NOMO-1 treated with DMSO at 0.1 percent for 48 hours (cell line): ENCODE measurements at regions not wholly inside any gene's neighbourhood (a gene's known extent, or its start where the extent isn't known, plus 50 kb on each side); places are given as distances from the start of the nearest gene placed in this dataset.
"Not testable (repeated sequence)": the region's sequence is repeated elsewhere in the genome, so short reads cannot be mapped to it uniquely, and the experiment has no call there.

Experiments used
- DNase-seq: peaks from one replicate; lab custom pipeline; 2025; ENCODE audit not compliant: unreplicated experiment; lab: John Stamatoyannopoulos, UW

DNA sequence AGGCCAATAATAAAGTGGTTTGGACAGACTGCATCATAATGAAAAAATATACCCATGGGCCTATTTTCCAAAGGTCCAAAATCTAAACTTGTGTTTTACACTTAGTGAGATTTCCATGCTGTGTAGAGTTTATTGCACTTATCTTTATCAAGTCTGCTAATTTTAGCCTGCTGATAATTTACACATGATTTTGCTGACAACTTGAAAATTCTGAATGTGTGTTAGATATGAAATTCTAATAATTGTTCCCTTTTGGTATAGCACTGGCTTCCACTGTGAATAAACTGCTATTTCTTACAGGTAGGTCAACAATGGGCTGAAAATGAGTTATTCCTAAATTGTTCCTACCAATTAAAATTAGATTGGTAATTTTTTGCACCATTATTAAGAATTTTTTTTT is 589.1 kb upstream of the ANO3 start:
- no peak for DNase-seq

DNA sequence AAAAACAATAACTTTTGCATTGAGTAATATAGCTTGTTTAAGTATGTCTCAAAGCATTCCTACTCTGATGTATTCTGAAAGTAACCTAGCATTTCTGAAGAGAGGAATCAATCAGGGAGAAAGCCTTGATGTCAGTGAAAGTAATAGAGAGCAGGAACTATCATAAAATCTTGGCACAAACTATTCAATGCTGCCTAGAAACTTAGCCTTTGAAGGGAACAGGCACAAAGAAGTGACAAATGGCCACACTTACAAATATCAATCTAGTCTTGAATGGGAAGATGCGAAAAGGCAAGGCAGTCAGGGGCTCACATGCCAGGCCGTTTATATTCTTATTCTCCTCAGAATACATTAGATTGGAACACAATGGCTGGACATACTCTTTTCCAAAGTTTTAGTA is 576.5 kb upstream of the ANO3 start:
- DNase-seq: no peak

DNA sequence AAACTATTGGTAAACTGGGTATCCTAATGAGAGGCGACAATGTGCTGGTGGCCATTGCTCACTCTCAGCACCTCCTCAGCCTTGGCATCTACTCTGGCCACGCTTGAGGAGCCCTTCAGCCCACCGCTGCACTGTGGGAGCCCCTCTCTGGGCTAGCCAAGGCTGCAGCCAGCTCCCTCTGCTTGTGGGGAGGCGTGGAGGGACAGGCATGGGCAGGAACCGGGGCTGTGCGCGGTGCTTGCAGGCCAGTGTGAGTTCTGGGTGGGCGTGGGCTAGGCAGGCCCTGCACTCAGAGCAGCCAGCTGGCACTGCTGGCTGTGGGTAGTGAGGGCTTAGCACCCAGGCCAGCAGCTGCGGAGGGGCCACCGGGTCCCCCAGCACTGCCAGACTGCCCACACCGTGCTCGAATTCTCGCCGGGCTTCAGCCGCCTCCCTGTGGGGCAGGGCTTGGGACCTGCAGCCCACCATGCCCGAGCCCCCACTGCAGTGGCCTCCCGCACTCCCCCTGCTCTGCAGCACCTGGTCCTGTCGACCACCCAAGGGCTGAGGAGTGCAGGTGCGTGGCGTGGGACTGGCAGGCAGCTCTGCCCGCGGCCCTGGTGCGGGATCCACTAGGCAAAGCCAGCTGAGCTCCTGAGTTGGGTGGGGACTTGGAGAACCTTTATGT is 575.9 kb upstream of the ANO3 start:
- no peak for DNase-seq

DNA sequence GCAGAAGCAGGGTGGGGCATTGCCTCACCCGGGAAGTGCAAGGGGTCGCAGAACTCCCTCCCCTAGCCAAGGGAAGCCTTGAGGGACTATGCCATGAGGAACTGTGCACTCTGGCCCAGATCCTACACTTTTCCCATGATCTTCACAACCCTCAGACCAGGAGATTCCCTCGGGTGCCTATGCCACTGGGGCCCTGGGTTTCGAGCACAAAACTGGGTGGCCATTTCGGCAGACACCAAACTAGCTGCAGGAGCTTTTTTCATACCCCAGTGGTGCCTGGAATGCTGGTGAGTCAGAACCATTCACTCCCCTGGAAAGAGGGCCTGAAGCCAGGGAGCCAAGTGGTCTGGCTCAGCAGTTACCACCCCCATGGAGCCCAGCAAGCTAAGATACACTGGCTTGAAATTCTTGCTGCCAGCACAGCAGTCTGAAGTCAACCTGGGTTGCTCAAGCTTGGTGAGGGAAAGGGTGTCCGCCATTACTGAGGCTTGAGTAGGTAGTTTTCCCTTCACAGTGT is 573.7 kb upstream of the ANO3 start:
- no peak for DNase-seq

DNA sequence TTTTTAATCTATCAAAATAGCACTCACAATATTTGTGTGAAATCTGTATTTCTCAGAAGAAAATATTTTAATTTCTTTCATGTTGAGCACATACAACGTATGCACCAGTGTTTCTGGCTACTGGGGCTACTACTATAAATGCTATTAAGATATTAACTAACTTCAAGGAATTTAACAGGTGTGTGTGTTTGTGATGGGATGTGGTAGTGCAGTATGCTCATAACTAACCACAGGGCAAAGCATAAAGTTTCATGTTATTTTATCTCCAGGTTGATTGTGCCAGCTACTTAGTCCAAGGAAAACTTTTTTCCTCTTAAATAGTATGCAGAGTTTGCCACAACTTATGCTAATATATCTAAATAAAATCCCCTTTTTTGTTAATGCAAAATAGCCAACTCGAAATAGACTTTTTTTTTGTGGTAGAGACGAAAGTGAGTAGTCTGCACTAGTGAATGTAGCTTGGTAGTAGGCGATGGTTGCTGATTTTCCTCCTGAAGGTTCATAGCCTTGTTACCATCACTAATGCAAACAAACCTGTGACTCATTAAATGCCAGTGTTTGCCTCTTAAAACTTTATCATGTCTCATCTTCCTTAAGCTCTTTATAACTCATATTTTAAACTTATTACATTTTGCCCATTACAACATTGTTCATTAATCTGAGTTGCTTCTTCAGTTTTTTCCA is 565.5 kb upstream of the ANO3 start:
- no peak for DNase-seq

DNA sequence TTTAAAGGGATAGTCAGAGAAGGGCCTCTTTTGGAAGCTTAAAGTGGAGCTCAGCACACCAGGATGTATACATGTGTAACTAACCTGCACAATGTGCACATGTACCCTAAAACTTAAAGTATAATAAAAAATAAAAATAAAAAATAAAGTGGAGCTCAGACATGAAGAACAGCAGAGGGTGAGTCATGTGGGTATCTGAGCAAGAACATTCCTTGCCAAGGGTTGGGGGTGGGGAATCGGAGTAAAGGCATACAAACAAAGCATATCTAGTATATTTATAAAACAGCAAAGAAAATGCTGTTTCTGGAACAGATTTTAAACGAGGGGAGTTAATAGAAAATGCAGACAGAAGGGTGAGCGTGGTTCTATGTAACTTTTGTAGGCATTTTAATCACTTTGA is 562.6 kb upstream of the ANO3 start:
- no peak for DNase-seq

DNA sequence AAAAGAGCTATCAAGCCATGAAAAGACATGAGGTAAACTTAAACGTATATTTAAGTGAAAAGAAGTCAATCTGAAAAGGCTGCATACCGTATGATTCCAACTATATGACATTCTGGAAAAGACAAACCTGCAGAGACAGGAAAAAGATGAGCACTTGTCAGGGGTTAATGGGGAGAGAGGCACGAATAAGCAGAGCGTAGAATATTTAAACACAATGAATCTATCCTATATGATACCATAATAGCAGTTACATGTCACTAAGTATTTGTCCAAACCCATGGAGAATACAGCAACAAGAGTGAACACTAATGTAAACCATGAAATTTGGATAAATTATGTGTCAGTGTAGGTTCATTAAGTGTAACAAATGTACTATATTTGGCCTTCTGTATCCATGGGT is 560.3 kb upstream of the ANO3 start:
- no peak for DNase-seq

DNA sequence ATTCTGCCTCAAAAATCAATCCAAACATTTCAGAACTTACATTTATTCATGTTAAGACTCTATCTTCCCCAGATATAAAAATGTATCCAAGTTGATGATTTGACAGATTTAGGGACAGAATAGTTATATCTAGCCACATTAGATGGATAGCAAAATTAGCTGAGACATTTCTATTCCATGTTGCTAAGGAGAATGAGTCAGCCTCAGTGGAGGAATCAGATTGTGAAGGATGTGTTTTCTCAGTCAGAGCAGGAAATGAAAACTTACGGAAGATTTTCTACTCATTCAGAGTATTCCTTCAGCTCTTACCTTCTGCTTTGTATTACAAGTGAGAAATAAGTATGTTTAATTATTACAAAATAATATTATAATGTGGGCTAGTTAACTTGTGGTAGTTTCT is 556.3 kb upstream of the ANO3 start:
- DNase-seq: no peak

DNA sequence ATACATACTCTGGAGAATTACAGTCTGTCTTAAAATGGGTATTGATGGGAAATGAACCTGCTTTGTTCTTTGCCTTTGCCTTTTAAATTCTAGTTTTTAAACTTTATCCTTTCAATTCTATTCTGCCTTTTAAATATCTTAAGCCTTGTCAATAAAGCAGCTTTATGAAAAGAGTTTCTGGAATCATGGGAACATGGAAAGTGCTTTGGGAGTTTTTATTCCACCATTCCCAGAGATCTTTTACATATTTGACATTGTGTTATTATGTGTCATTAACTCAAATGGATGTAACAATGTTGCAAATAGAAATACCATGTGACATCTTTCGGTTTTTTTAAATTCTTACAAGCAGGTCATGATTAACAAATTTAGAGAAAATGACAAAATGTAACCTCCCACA is 555.7 kb upstream of the ANO3 start:
- no peak for DNase-seq

DNA sequence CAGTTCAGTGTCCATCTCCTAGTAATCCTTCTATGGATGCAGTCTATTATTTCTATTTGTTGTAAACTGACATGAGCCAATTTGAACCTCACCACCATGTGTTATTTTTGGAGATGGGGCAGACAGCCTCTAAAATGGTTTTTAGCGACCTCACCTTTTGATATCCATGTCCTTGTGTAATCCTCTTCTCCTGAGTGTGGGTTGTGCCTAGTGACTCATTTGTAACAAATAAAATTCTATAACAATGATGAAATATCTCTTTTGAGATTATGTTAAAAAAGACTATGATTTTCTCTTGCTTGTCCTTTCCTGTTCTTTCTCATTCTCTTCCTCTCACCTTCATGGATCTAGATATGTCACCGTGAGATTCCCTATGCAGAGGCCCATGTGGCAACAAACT is 554.6 kb upstream of the ANO3 start:
- no peak for DNase-seq

DNA sequence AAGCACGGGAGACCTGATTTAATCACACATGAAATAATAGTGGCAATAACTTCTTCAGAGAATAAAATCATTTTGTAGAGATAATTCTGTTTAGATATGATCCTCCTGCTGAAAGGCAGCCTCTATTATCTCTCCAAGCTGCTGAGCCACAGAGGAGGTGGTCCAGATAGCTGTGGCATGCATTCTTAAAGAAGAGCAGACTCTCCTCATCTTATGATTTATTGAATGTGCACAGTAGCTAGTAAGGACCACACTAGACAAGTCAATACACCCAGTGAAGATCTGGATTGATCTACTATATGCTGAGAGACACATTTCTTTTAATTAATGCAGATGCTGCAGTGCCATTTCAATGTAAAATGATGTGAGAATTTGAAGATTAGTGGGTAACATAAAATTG is 552.9 kb upstream of the ANO3 start:
- DNase-seq: no peak

DNA sequence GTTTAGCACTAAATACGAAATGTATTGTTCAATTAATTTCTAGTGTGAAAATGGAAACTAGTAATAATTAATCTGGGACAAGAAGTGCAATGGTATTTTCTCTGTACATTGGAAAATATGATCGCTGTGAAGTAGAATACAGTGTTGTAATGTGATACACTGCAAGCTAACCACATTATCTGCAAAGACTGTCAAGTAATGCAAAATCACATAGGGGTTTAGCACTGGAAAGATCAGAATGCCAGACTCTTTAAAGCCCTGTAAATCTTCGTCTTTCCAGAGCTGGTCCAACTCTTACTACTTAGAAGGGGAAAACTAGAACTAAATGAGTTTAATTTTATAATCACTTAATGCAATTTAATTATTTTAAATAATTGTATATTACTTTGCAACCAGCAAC is 544.5 kb upstream of the ANO3 start:
- no peak for DNase-seq

DNA sequence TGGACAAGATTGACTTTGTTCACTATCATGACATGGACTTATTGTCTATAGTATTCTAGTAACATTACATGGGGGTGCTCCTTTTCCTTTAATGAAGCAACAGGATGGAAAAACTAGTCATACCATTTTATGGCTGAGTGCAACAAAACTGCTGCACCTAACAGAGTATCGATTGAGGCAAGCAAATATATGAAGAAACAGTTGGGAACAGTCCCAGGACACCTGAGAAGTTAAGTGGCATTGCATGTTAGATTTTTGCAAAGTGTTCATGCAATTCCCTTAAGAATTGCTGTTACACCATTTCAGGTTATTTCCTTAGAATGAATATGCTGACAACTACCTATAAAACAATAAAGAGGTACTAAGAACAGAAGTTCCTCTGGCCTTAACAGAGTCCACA is 541.5 kb upstream of the ANO3 start:
- DNase-seq: no peak

DNA sequence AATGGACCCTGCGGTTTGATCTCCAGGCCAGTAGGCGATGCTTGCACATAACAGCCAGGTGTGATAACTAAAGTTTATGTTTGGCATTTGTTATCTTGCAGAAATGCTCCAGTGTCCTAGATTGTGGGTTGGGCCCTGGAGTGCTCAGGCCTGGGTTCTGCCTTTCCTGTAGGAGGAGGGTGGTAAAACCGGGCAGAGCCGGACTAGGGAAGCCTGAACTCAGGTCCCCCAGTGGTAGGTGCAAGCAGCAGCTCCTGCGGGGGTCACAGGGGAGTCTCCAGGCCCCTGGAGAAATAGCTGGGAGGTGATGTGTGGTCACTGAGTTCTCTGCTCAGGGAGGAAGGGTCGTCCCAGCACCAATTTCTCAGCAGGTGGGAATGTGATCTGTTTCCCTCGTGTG is 538.3 kb upstream of the ANO3 start:
- no peak for DNase-seq

DNA sequence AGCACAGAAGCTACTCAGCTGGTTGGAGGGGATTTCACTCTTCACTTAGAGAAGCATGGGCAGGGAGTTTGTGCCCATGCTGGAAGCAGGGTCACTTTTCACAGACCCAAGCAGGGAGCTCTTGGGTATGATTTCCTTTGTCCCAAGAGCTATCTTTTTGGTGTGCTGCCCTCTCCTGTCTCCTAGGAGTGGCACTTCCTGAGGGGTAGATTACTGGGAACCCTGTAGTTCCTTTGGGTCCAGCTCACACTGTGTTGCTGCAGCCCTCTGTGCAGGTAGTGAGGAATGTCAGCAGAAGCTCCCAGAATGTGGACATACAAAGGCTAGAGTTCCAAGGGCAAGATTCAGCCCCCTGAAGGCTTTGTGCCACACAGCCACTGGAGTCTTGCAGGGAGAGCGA is 537.1 kb upstream of the ANO3 start:
- DNase-seq: no peak

DNA sequence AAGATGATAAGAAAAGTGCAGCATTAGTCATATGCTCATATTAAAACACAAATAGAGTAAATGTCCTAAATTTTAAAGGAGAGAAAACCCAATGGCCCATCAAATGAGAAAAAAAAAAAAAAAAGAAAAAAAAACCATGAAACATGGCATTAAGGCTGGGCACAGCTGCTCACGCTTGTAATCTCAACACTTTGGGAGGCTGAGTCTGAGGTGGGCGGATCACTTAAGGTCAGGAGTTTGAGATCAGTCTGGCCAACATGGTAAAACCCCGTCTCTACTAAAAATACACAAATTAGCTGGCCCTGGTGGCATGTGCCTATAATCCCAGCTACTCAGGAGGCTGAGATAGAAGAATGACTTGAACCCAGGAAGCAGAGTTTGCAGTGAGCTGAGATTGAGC is 515.5 kb upstream of the ANO3 start:
- DNase-seq: no peak

DNA sequence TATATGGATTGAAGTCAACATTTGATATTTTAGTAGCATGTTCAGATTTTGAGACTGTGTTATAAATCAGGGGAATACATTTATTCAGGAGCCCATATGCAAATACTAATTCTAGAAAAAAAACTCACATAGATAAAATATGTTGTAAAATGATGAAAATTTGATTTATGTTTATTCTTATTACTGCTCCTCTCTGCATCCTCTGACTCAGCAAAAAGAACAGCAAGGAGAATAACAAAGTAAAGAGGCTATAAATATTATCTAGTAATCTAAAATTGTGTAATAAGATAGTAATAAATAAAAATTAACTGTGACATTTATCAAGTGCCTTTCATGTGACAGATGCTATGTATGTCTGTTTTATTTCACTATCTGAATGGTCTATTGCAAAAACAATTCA is 507.2 kb upstream of the ANO3 start:
- DNase-seq: no peak

DNA sequence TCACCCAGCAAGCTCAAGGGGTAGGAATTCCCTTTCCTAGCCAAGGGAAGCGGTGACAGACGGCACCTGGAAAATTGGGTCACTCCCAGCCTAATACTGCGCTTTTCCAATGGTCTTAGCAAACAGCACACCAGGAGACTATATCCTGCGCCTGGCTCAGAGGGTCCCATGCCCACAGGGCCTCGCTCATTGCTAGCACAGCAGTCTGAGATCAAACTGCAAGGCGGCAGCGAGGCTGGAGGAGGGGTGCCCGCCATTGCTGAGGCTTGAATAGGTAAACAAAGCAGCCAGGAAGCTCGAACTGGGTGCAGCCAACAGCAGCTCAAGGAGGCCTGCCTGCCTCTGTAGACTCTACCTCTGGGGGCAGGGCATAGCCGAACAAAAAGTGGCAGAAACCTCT is 500.4 kb upstream of the ANO3 start:
- not testable (repeated sequence) for DNase-seq

DNA sequence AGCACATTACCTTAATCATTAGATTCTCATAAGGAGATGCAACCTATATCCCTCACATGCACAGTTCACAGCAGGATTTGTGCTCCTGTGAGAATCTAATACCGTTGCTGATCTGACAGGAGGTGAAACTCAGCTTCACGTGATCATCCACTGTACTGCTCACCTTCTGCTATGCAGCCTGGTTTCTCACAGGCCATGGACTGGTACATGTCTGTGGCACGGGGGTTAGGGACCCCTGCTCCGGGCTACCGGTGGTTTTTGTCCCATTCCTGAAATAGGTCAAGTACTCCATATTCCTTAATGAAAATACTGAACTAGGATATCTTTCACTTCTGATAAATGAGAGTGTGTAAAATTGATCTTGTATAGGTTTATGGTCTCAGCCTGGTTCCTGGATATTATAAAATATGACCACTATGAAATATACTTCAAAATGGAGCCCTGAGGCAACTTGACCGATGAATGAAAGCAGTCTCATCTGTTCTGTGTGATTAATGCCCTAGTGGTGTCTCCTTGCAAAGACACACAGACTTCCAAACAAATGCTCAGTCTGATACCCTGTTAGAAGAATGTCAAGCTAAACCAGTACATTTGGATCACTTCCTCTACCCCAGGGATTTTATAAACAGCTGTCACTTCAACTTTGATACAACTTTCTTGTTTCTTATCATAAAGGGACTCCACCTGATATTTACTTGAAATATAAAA is 492.9 kb upstream of the ANO3 start:
- DNase-seq: no peak

DNA sequence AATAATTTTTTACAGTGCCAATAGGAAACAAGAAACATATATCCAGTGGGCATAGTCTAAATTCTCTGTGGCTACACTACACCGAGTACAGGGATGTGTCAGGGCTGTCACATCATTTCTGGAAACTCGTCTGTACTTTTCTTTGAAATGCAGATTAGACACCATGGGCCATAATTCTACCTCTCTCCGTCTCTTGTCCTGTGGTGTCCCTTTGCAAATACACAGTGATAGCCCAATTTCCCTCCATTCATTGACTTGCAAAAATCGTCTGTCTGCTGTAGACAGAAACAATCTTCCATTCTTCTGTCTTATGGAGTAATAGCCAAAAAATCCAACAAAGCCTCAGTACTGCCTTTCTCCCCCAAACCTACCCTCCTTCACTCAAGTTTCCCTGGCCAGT is 487.1 kb upstream of the ANO3 start:
- DNase-seq: no peak

DNA sequence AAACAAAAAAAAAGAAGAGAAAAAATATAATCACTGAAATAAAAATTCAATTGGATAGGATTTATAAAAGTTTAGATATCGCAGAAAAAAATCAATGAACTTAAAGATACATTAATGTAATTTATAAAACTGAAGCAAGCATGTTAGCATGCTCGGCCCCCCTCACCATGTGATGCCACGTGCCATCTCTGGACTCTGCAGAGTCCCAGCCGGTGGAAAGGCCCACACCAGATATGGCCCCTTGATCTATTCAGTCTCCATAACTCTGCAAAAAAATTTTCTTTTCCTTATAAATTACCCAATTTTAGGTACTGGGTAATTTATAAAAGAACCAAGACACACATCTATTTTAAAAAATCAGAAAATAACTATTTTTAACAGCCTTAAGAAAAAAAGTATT is 476.0 kb upstream of the ANO3 start:
- no peak for DNase-seq

DNA sequence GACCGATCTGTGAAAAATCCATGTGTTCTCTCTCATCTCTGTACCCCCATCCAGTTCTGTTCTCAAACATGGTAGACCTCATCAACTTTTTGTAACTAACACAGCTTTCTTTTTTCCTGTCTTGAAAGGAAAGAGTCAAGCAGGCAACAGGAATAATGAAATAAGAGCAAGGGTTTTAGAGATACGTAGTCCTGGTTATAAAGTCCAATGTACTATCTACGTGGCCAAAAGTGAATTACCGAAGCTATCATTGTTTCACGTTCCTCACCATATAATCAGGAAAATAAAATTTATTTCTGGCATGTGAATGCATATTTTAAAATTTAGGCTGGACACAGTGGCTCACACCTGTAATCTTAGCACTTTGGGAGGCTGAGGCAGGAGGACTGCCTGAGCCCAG is 472.2 kb upstream of the ANO3 start:
- no peak for DNase-seq
